ENCODE measurements at regions not wholly inside any gene's neighbourhood (a gene's known extent, or its start where the extent isn't known, plus 50 kb on each side); places are given as distances from the start of the nearest gene placed in this dataset.

- TF ChIP-seq EZH2 (IDR thresholded peaks at IDR 0.05) (no peak), POLR2AphosphoS5 (IDR thresholded peaks at IDR 0.05; ENCODE audit: borderline replicate concordance, low read depth, low read length) (no peak), FOXP2 (optimal IDR thresholded peaks at IDR 0.05; ENCODE audit: control extremely low read depth, extremely low read length, insufficient read depth) (no peak)
Measured at GRCh38 chr13:87855553-87855952, 184.4 kb downstream of the SLITRK5 start.
